ENCODE measurements at regions not wholly inside any gene's neighbourhood (a gene's known extent, or its start where the extent isn't known, plus 50 kb on each side); places are given as distances from the start of the nearest gene placed in this dataset.

DNA sequence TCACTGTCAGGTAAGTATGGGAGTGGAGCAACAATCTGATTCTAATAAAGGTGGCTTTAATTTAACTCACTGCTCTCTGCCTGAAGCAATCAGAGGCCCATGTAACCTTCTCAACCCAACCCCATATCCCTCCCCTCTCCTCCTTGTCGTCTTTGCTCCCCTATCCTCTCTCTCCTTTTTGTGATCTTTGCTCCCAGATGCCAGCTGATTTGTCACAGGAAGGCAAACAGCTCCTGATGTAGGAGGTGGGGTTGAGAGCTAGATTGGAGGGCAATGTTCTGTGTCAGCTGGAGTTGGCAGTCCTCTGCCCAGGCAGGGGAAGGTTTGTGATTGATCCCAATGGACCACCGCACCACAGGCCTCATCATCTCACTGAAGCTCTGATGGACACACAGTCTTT, 101.4 kb upstream of the PIK3CG start (continued):
- no peak for TF ChIP-seq FOXJ3 (CRISPR knock-in tag; IDR thresholded peaks at IDR 0.05; ENCODE audit: borderline replicate concordance)
- TF ChIP-seq, protein P1, sequence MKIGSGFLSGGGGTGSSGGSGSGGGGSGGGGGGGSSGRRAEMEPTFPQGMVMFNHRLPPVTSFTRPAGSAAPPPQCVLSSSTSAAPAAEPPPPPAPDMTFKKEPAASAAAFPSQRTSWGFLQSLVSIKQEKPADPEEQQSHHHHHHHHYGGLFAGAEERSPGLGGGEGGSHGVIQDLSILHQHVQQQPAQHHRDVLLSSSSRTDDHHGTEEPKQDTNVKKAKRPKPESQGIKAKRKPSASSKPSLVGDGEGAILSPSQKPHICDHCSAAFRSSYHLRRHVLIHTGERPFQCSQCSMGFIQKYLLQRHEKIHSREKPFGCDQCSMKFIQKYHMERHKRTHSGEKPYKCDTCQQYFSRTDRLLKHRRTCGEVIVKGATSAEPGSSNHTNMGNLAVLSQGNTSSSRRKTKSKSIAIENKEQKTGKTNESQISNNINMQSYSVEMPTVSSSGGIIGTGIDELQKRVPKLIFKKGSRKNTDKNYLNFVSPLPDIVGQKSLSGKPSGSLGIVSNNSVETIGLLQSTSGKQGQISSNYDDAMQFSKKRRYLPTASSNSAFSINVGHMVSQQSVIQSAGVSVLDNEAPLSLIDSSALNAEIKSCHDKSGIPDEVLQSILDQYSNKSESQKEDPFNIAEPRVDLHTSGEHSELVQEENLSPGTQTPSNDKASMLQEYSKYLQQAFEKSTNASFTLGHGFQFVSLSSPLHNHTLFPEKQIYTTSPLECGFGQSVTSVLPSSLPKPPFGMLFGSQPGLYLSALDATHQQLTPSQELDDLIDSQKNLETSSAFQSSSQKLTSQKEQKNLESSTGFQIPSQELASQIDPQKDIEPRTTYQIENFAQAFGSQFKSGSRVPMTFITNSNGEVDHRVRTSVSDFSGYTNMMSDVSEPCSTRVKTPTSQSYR (CRISPR knock-in tag; IDR thresholded peaks at IDR 0.05) = no peak
- TF ChIP-seq NR2C2 (CRISPR knock-in tag; IDR thresholded peaks at IDR 0.05) = no peak
- TF ChIP-seq TEAD1 (CRISPR knock-in tag; IDR thresholded peaks at IDR 0.05) = no peak
- TF ChIP-seq, protein P2, sequence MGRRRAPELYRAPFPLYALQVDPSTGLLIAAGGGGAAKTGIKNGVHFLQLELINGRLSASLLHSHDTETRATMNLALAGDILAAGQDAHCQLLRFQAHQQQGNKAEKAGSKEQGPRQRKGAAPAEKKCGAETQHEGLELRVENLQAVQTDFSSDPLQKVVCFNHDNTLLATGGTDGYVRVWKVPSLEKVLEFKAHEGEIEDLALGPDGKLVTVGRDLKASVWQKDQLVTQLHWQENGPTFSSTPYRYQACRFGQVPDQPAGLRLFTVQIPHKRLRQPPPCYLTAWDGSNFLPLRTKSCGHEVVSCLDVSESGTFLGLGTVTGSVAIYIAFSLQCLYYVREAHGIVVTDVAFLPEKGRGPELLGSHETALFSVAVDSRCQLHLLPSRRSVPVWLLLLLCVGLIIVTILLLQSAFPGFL (CRISPR knock-in tag; IDR thresholded peaks at IDR 0.05; ENCODE audit: borderline replicate concordance) = no peak
- no peak for TF ChIP-seq GTF2I (CRISPR knock-in tag; conservative IDR thresholded peaks at IDR 0.05)
- TF ChIP-seq ZBTB21 (CRISPR knock-in tag; IDR thresholded peaks at IDR 0.05; ENCODE audit: borderline replicate concordance) = no peak

DNA sequence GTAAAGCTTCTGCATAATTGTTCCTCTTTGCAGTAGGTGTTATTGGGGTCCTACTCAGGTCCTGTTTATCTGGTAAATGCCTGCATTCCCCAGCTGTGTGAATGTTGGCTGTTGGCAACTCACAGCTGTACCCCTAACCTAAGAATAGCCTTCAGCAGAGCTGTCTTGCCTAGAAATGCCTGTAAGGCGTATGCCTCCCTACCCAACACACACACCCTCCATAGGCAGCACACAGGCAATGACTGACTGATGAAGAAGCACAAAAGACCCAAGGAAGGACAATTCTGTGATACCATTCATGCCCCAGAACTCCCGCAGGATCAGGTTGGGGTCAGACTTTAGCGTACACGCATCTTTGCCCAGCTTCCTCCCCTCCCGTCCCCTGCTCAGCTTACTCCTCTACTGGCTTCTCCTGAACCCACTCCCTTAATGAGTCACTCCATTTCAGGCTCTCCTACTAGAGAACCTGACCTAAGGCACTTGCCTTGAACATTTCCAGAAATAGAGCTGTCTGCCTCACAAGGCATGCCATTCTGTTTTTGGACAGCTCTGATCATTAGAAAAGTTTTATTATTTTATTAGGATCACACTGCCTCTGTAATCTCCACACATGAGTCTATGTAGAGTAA, 99.2 kb upstream of the PIK3CG start:
- ATAC-seq (no peak), DNase-seq (ENCODE audit: low spot score) (no peak)
- H3K27ac Mint-ChIP-seq = no peak overlapping the region
- no peaks in the 10 kb centered on the region for H3K4me1 Mint-ChIP-seq
- ChIA-PET CTCF (interaction anchor here (0.6 to 1.3 kb wide), 4 partner anchors 27 to 712 kb away, joined by 3 to 5 read pairs (median 3); no protein-coding TSS in a partner anchor), POLR2A (interaction anchor here (0.6 kb wide), 1 partner anchor 1445 kb away, joined by 4 read pairs; no protein-coding TSS in a partner anchor)
- no peaks in the 10 kb centered on the region for H3K36me3 Mint-ChIP-seq
- no peak overlapping the region for H3K4me3 Mint-ChIP-seq
- 0 out of 2 replicates have a peak, but pooled peaks cover 3% of the 10 kb centered on the region for H3K9me3 Mint-ChIP-seq
- no peak for TF ChIP-seq ZBTB21 (CRISPR knock-in tag; IDR thresholded peaks at IDR 0.05; ENCODE audit: borderline replicate concordance)
- TF ChIP-seq TP53 (CRISPR knock-in tag; IDR thresholded peaks at IDR 0.05) = no peak
- no peak for TF ChIP-seq MLX (CRISPR knock-in tag; IDR thresholded peaks at IDR 0.05)
- no peak for TF ChIP-seq IRF2 (CRISPR knock-in tag; IDR thresholded peaks at IDR 0.05; ENCODE audit: borderline replicate concordance, low read depth)
- no peak for TF ChIP-seq CTCF (IDR thresholded peaks at IDR 0.05)
- TF ChIP-seq ETV6 (CRISPR knock-in tag; IDR thresholded peaks at IDR 0.05) = no peak
- H3K27me3 Mint-ChIP-seq (ENCODE audit: low read depth) = no peaks in the 10 kb centered on the region

GRCh38 chr7:106766551-106766950, 98.5 kb upstream of the PIK3CG start:
- DNase-seq (ENCODE audit: low spot score) (no peak), ATAC-seq (no peak)
- TF ChIP-seq EMX1 (CRISPR knock-in tag; IDR thresholded peaks at IDR 0.05) (no peak), ATF1 (CRISPR knock-in tag; IDR thresholded peaks at IDR 0.05) (no peak)
- H3K4me3 Mint-ChIP-seq = no peak overlapping the region
- H3K9me3 Mint-ChIP-seq = 0 out of 2 replicates have a peak, but pooled peaks cover 3% of the 10 kb centered on the region
- H3K36me3 Mint-ChIP-seq = no peaks in the 10 kb centered on the region
- CTCF ChIA-PET = interaction anchor here (1.3 kb wide), 1 partner anchor 26 kb away, joined by 3 read pairs; no protein-coding TSS in a partner anchor
- H3K27ac Mint-ChIP-seq = no peak overlapping the region
- no peaks in the 10 kb centered on the region for H3K4me1 Mint-ChIP-seq
- POLR2A ChIA-PET = interaction anchor here (0.6 kb wide), 1 partner anchor 1446 kb away, joined by 4 read pairs; no protein-coding TSS in a partner anchor
- no peaks in the 10 kb centered on the region for H3K27me3 Mint-ChIP-seq (ENCODE audit: low read depth)
